ENCODE measurements at regions not wholly inside any gene's neighbourhood (a gene's known extent, or its start where the extent isn't known, plus 50 kb on each side); places are given as distances from the start of the nearest gene placed in this dataset.

DNA sequence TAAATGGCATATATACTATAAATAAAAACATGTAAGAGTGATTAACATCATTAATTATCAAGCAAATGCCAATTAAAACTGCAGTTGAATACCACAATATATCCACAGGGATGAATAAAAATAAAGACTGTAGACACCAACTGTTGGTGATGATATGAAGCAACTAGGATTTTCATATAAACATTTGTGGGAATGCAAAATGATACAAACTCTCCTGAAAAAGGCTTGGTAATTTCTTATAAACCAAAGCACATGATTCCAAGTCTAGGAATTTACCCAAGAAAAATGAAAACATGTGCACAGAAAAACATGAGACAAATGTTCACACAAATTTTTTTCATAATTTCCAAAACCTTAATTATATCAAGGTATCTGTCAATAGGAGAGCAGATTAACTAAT, 448.1 kb downstream of the ETV1 start:
- TF ChIP-seq HDGF (IDR thresholded peaks at IDR 0.05; ENCODE audit: borderline replicate concordance), result no peak
- no peak for TF ChIP-seq ZNF384 (IDR thresholded peaks at IDR 0.05)
- no peak for TF ChIP-seq L3MBTL2 (conservative IDR thresholded peaks at IDR 0.05)
- no peak for TF ChIP-seq LEF1 (IDR thresholded peaks at IDR 0.05; ENCODE audit: borderline replicate concordance)
- no peak for TF ChIP-seq TARDBP (IDR thresholded peaks at IDR 0.05)
- no peak for TF ChIP-seq NFRKB (IDR thresholded peaks at IDR 0.05)
- POLR2A ChIA-PET, result no interaction called here
- CTCF ChIA-PET, result no interaction called here
- no peak for DNase-seq (ENCODE audit: extremely low spot score)

DNA sequence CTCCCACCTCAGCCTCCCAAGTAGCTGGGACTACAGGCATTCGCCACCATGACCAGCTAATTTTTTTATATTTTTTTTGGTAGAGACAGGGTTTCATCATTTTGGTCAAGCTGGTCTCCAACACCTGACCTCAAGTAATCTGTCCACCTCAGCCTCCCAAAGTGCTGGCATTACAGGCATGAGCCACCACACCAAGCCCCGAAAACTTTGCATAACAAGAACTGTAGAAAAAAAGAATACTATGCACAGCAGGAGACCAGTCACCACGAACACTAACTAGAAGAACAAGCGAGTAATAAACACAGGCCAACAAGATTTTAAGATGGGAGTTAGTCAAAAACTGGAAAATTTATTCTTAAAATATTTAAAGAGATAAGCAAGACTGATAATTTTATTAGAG, 447.0 kb downstream of the ETV1 start:
- POLR2A ChIA-PET, result no interaction called here

DNA sequence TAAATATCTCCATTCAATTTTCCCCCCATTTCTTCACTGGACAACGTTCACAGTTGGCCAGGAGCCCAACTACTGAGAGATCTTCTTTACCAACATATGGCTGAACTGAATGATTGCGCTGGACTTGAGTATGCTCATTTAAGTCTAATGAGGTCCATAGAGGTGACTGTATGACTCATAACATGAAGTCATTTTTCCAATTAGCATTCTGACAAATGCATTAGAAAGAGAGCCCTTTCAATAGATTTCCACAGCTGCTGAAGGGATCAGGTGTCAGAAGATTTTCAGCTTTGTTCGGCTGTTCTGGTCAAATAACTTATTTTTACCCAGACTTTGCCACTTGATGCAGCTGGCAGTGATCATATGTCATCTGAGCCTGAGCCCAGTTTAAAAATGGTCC, 438.0 kb downstream of the ETV1 start:
- POLR2A ChIA-PET, result no interaction called here
- no peak for DNase-seq (ENCODE audit: extremely low spot score)
- TF ChIP-seq SP1 (IDR thresholded peaks at IDR 0.05) (no peak), NFRKB (IDR thresholded peaks at IDR 0.05) (no peak), ELF4 (IDR thresholded peaks at IDR 0.05) (no peak), ZNF384 (IDR thresholded peaks at IDR 0.05) (no peak), TARDBP (IDR thresholded peaks at IDR 0.05) (no peak), HDGF (IDR thresholded peaks at IDR 0.05; ENCODE audit: borderline replicate concordance) (no peak), ARNT (IDR thresholded peaks at IDR 0.05) (no peak), FOXA1 (IDR thresholded peaks at IDR 0.05) (no peak), FOXK2 (IDR thresholded peaks at IDR 0.05) (no peak), LEF1 (IDR thresholded peaks at IDR 0.05; ENCODE audit: borderline replicate concordance) (no peak), CTBP1 (IDR thresholded peaks at IDR 0.05; ENCODE audit: borderline replicate concordance) (no peak), BHLHE40 (IDR thresholded peaks at IDR 0.05; ENCODE audit: borderline replicate concordance) (no peak), FOXM1 (IDR thresholded peaks at IDR 0.05; ENCODE audit: borderline replicate concordance) (no peak), L3MBTL2 (conservative IDR thresholded peaks at IDR 0.05) (no peak), SUZ12 (IDR thresholded peaks at IDR 0.05) (no peak)
- TF ChIP-seq, protein P1, sequence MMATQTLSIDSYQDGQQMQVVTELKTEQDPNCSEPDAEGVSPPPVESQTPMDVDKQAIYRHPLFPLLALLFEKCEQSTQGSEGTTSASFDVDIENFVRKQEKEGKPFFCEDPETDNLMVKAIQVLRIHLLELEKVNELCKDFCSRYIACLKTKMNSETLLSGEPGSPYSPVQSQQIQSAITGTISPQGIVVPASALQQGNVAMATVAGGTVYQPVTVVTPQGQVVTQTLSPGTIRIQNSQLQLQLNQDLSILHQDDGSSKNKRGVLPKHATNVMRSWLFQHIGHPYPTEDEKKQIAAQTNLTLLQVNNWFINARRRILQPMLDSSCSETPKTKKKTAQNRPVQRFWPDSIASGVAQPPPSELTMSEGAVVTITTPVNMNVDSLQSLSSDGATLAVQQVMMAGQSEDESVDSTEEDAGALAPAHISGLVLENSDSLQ (IDR thresholded peaks at IDR 0.05), result no peak
- CTCF ChIA-PET, result no interaction called here

More for the DNA sequence above, 447.0 kb downstream of the ETV1 start:
- CTCF ChIA-PET, result no interaction called here
- no peak for DNase-seq (ENCODE audit: extremely low spot score)
- no peak for TF ChIP-seq FOXM1 (IDR thresholded peaks at IDR 0.05; ENCODE audit: borderline replicate concordance)
- no peak for TF ChIP-seq TARDBP (IDR thresholded peaks at IDR 0.05)
- TF ChIP-seq SP1 (IDR thresholded peaks at IDR 0.05), result no peak
- no peak for TF ChIP-seq FOXA1 (IDR thresholded peaks at IDR 0.05)
- TF ChIP-seq ARNT (IDR thresholded peaks at IDR 0.05), result no peak
- TF ChIP-seq, protein P1 (IDR thresholded peaks at IDR 0.05), result no peak
- TF ChIP-seq NFRKB (IDR thresholded peaks at IDR 0.05), result no peak
- no peak for TF ChIP-seq ELF4 (IDR thresholded peaks at IDR 0.05)
- no peak for TF ChIP-seq FOXK2 (IDR thresholded peaks at IDR 0.05)
- TF ChIP-seq HDGF (IDR thresholded peaks at IDR 0.05; ENCODE audit: borderline replicate concordance), result no peak
- no peak for TF ChIP-seq CTBP1 (IDR thresholded peaks at IDR 0.05; ENCODE audit: borderline replicate concordance)
- no peak for TF ChIP-seq LEF1 (IDR thresholded peaks at IDR 0.05; ENCODE audit: borderline replicate concordance)
- no peak for TF ChIP-seq BHLHE40 (IDR thresholded peaks at IDR 0.05; ENCODE audit: borderline replicate concordance)
- no peak for TF ChIP-seq L3MBTL2 (conservative IDR thresholded peaks at IDR 0.05)
- TF ChIP-seq ZNF384 (IDR thresholded peaks at IDR 0.05), result no peak
- no peak for TF ChIP-seq SUZ12 (IDR thresholded peaks at IDR 0.05)

DNA sequence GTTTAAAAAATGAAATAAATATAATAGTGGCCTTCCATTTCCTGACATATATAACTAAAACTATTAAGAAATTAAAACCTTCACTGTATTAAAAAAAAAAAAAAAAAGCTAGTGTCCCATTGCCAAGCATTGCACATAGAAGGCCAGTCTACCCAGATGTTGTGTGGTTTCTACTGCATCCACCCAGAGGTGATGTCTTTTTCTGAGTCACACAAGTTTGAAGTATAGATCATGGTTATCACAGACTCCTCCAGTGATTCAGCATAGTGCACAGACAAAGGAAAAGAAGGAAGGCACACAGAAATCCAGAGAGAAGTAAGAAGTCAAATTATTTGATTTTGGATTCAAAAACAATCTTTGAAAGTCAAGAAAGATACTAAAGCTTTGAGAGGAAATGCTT, 429.0 kb downstream of the ETV1 start:
- POLR2A ChIA-PET, result no interaction called here
- CTCF ChIA-PET, result no interaction called here
- no peak for DNase-seq (ENCODE audit: extremely low spot score)
- TF ChIP-seq L3MBTL2 (conservative IDR thresholded peaks at IDR 0.05), result no peak
- no peak for TF ChIP-seq FOXM1 (IDR thresholded peaks at IDR 0.05; ENCODE audit: borderline replicate concordance)
- no peak for TF ChIP-seq LEF1 (IDR thresholded peaks at IDR 0.05; ENCODE audit: borderline replicate concordance)
- no peak for TF ChIP-seq SP1 (IDR thresholded peaks at IDR 0.05)
- TF ChIP-seq SUZ12 (IDR thresholded peaks at IDR 0.05), result no peak
- no peak for TF ChIP-seq CTBP1 (IDR thresholded peaks at IDR 0.05; ENCODE audit: borderline replicate concordance)

DNA sequence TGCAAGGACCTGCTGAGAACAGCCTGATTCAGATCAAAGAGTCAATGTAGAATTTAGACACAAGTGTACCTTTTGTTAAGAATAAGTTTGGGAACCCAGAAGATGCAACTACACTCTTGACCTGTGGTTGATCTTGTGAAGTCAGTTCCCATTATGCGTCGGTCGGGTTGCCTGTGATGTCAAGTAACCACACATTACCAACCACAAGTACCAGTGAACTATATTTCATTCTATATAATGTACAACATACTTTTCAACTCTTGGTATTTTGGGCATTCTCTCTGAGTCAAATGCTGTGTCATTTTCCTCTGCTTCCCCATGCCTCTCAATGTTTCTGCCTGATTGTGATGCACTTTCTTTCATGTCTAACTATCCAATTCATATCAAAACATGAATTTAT, 426.2 kb downstream of the ETV1 start:
- no peak for DNase-seq (ENCODE audit: extremely low spot score)
- TF ChIP-seq TARDBP (IDR thresholded peaks at IDR 0.05) (no peak), ARNT (IDR thresholded peaks at IDR 0.05) (no peak), FOXA1 (IDR thresholded peaks at IDR 0.05) (no peak), ELF4 (IDR thresholded peaks at IDR 0.05) (no peak), L3MBTL2 (conservative IDR thresholded peaks at IDR 0.05) (no peak), FOXM1 (IDR thresholded peaks at IDR 0.05; ENCODE audit: borderline replicate concordance) (no peak), ZNF384 (IDR thresholded peaks at IDR 0.05) (no peak), SP1 (IDR thresholded peaks at IDR 0.05) (no peak), BHLHE40 (IDR thresholded peaks at IDR 0.05; ENCODE audit: borderline replicate concordance) (no peak), NFRKB (IDR thresholded peaks at IDR 0.05) (no peak), FOXK2 (IDR thresholded peaks at IDR 0.05) (no peak), LEF1 (IDR thresholded peaks at IDR 0.05; ENCODE audit: borderline replicate concordance) (no peak), CTBP1 (IDR thresholded peaks at IDR 0.05; ENCODE audit: borderline replicate concordance) (no peak), SUZ12 (IDR thresholded peaks at IDR 0.05) (no peak), HDGF (IDR thresholded peaks at IDR 0.05; ENCODE audit: borderline replicate concordance) (no peak)
- TF ChIP-seq, protein P1 (IDR thresholded peaks at IDR 0.05), result no peak
- ChIA-PET POLR2A (no interaction called here), CTCF (no interaction called here)

DNA sequence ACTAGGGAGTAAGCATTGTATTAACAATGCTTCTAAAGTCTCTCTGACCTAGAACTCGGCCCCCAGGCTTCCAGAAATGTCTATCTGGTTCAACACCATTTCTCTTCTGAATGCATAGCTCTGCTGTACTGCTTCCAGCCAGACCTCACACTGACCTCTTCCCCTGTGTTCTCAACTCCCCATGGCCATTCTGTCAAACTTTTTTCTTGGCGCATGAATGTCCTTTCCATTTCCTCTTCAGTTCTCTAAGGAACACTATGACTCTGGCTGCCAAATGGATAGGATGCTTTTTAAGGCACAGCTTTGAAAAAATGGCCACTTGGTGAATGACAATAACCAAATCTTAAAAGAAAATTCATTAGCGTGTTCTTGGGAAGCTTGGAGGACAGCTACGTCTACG, 425.8 kb downstream of the ETV1 start:
- no peak for DNase-seq (ENCODE audit: extremely low spot score)
- POLR2A ChIA-PET, result no interaction called here
- CTCF ChIA-PET, result no interaction called here
- TF ChIP-seq ZNF384 (IDR thresholded peaks at IDR 0.05) (no peak), SP1 (IDR thresholded peaks at IDR 0.05) (no peak), ARNT (IDR thresholded peaks at IDR 0.05) (no peak), NFRKB (IDR thresholded peaks at IDR 0.05) (no peak), SUZ12 (IDR thresholded peaks at IDR 0.05) (no peak), ELF4 (IDR thresholded peaks at IDR 0.05) (no peak)
- TF ChIP-seq, protein P1 (IDR thresholded peaks at IDR 0.05), result no peak

Data from HEK293T (cell line).